ENCODE measurements at regions not wholly inside any gene's neighbourhood (a gene's known extent, or its start where the extent isn't known, plus 50 kb on each side); places are given as distances from the start of the nearest gene placed in this dataset.

GRCh38 chr18:53797998-53798495 lies 426.4 kb downstream of the MBD2 start:
- Histone ChIP-seq H3F3A (ENCODE audit: low read length, unreplicated experiment) (no peaks in the 10 kb centered on the region), H3K9me2 (replicated peaks; ENCODE audit: low read length) (no peaks in the 10 kb centered on the region), H3K27me3 (ENCODE audit: low read length) (no peaks in the 10 kb centered on the region), H3K9me3 (ENCODE audit: low read length) (no peaks in the 10 kb centered on the region), H3K4me2 (ENCODE audit: low read length) (no peak overlapping the region), H4K20me1 (ENCODE audit: low read length) (no peaks in the 10 kb centered on the region), H2AFZ (ENCODE audit: low read length) (no peak overlapping the region), H3K9ac (ENCODE audit: low read length) (no peak overlapping the region), H3K4me3 (ENCODE audit: low read length) (no peak overlapping the region), H3K4me1 (ENCODE audit: insufficient read depth, low read length) (peaks cover 16% of the 10 kb centered on the region), H3K27ac (ENCODE audit: low read length) (no peak overlapping the region), H3K36me3 (ENCODE audit: low read depth, low read length) (no peaks in the 10 kb centered on the region), H3K79me2 (ENCODE audit: low read length) (no peaks in the 10 kb centered on the region)
- BruUV-seq (replicated peaks), result no TSS peak
- no peak for ATAC-seq
- ChIA-PET POLR2A (ENCODE audit: unreplicated experiment) (no interaction called here), CTCF (no interaction called here)
- no peak for DNase-seq
- TF ChIP-seq EZH2 (IDR thresholded peaks at IDR 0.05; ENCODE audit: low read length, unreplicated experiment), result no peak
- TF ChIP-seq CTCF (conservative IDR thresholded peaks at IDR 0.05; ENCODE audit: low read depth, low read length), result no peak
- no peak for TF ChIP-seq EZH2phosphoT487 (IDR thresholded peaks at IDR 0.05; ENCODE audit: borderline replicate concordance, low read length)
- intact Hi-C loops (cut with micrococcal nuclease), result loop anchor here (5.0 kb wide), 2 partner anchors 39 to 51 kb away; no protein-coding TSS in a partner anchor

- H3K27ac ChIP-seq (ENCODE audit: low read length), result peak overlapping the region; percentile 65
- no peaks in the 10 kb centered on the region for H3F3A ChIP-seq (ENCODE audit: low read length, unreplicated experiment)
- no peak overlapping the region for H2AFZ ChIP-seq (ENCODE audit: low read length)
- ChIA-PET CTCF (interaction anchor here (0.5 kb wide), 1 partner anchor 212 kb away, joined by 3 read pairs; no protein-coding TSS in a partner anchor), POLR2A (ENCODE audit: unreplicated experiment) (interaction anchor here (0.7 kb wide), 1 partner anchor 12 kb away, joined by 4 read pairs; no protein-coding TSS in a partner anchor)
- peaks cover 16% of the 10 kb centered on the region for H3K4me1 ChIP-seq (ENCODE audit: insufficient read depth, low read length)
- no peaks in the 10 kb centered on the region for H3K79me2 ChIP-seq (ENCODE audit: low read length)
- H3K9me3 ChIP-seq (ENCODE audit: low read length), result no peaks in the 10 kb centered on the region
- H3K9me2 ChIP-seq (replicated peaks; ENCODE audit: low read length), result no peaks in the 10 kb centered on the region
- H3K9ac ChIP-seq (ENCODE audit: low read length), result no peak overlapping the region
- H4K20me1 ChIP-seq (ENCODE audit: low read length), result no peaks in the 10 kb centered on the region
- intact Hi-C loops (cut with micrococcal nuclease), result loop anchor here (5.0 kb wide), 2 partner anchors 41 to 49 kb away; no protein-coding TSS in a partner anchor
- BruUV-seq (replicated peaks), result TSS peak; percentile 70
- H3K4me3 ChIP-seq (ENCODE audit: low read length), result no peak overlapping the region
- peak overlapping the region; percentile 20 for H3K4me2 ChIP-seq (ENCODE audit: low read length)
- ATAC-seq, result peak; percentile 89
- no peaks in the 10 kb centered on the region for H3K36me3 ChIP-seq (ENCODE audit: low read depth, low read length)
- no peaks in the 10 kb centered on the region for H3K27me3 ChIP-seq (ENCODE audit: low read length)
- peak; percentile 89 for DNase-seq
- TF ChIP-seq EZH2 (IDR thresholded peaks at IDR 0.05; ENCODE audit: low read length, unreplicated experiment), result no peak
- TF ChIP-seq CTCF (conservative IDR thresholded peaks at IDR 0.05; ENCODE audit: low read depth, low read length), result no peak
- no peak for TF ChIP-seq EZH2phosphoT487 (IDR thresholded peaks at IDR 0.05; ENCODE audit: borderline replicate concordance, low read length)
Observed at GRCh38 chr18:53796040-53796729, 428.3 kb downstream of the MBD2 start.

- intact Hi-C loops (cut with micrococcal nuclease), result loop anchor here (5.0 kb wide), 2 partner anchors 42 to 48 kb away; no protein-coding TSS in a partner anchor
- Histone ChIP-seq H3K9me3 (ENCODE audit: low read length) (no peaks in the 10 kb centered on the region), H3K79me2 (ENCODE audit: low read length) (no peaks in the 10 kb centered on the region), H3F3A (ENCODE audit: low read length, unreplicated experiment) (no peaks in the 10 kb centered on the region), H2AFZ (ENCODE audit: low read length) (no peak overlapping the region), H4K20me1 (ENCODE audit: low read length) (no peaks in the 10 kb centered on the region), H3K36me3 (ENCODE audit: low read depth, low read length) (no peaks in the 10 kb centered on the region), H3K4me1 (ENCODE audit: insufficient read depth, low read length) (peaks cover 16% of the 10 kb centered on the region), H3K4me2 (ENCODE audit: low read length) (peak overlapping the region; percentile 16; the same call in 1 of the 2 replicates), H3K9ac (ENCODE audit: low read length) (no peak overlapping the region), H3K27me3 (ENCODE audit: low read length) (no peaks in the 10 kb centered on the region), H3K4me3 (ENCODE audit: low read length) (no peak overlapping the region), H3K27ac (ENCODE audit: low read length) (peak overlapping the region; percentile 65), H3K9me2 (replicated peaks; ENCODE audit: low read length) (no peaks in the 10 kb centered on the region)
- DNase-seq (no peak), ATAC-seq (no peak)
- CTCF ChIA-PET, result interaction anchor here (0.5 kb wide), 1 partner anchor 213 kb away, joined by 3 read pairs; no protein-coding TSS in a partner anchor
- POLR2A ChIA-PET (ENCODE audit: unreplicated experiment), result no interaction called here
- TF ChIP-seq EZH2phosphoT487 (IDR thresholded peaks at IDR 0.05; ENCODE audit: borderline replicate concordance, low read length) (no peak), CTCF (conservative IDR thresholded peaks at IDR 0.05; ENCODE audit: low read depth, low read length) (no peak)
- BruUV-seq (replicated peaks), result no TSS peak
Observed at GRCh38 chr18:53795610-53796009, 428.9 kb downstream of the MBD2 start.

Data from PC-3 (cell line).